ENCODE measurements at regions not wholly inside any gene's neighbourhood (a gene's known extent, or its start where the extent isn't known, plus 50 kb on each side); places are given as distances from the start of the nearest gene placed in this dataset.

DNA sequence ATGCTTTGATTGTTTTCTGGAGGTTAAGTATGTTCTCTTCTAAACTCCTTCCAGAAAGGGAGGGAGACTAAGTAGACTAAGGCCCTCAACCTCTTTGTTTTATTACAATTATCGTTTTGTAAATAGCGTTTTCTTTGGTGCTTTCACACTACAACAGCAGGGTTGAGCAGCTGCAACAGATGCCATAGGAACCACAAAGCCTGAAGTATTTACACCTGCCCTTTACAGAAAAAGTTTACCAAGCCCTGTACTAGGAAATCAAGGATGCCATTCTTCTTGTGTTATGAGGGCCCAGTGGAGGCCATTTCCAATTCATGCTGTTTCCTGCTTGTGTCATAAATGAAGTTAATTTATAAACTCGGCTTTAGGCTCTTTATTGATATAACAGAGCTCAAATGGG lies 914.8 kb downstream of the DCDC2C start:
- no peak for DNase-seq

- no peak for DNase-seq
Measured at GRCh38 chr2:4618630-4619228, 915.4 kb downstream of the DCDC2C start.

DNA sequence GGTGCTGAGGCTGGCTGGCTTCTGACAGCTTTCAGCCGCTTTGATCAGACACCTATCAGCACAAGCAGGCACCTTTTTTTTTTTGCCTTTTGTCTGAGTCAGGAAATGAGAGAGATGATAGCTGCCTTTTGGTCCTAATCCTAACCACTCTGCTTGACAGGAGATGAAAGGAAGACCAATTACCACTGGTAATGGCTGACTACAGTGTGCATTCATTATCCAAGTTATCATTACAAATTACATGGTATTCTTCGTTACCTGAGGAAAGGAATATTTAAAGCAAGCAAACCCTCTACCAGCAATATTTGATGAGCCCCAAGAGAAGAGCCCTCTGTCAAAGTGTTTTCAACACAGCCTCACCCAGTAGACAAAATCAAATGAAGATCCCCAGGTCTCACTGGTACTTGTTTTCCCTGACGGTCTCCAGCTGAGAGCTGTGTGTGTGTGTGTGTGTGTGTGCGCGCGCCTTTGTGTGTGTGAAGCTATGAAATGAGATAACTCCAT lies 925.7 kb downstream of the DCDC2C start:
- no peak for DNase-seq

- no peak for DNase-seq
Measured at GRCh38 chr2:4635289-4635688, 931.9 kb downstream of the DCDC2C start.

DNA sequence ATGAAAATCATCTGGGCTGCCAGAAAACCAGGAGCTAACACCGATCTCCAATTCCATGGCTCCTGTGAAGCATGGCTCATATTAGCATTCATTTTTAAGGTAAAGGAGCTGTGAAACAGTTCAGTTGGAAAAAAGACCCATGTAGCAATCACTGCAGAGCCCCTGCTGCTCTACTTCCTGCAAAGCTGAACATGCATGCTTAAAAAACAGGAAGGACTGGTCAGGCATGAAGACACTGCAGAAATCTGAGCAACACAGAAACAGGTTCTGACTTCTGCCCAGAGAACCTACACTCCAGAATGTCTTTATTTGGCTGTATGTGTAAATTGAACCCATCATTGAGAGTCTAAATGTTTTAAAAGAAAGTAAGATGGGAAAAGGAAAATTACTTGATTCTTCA lies 950.6 kb downstream of the DCDC2C start:
- no peak for DNase-seq

DNA sequence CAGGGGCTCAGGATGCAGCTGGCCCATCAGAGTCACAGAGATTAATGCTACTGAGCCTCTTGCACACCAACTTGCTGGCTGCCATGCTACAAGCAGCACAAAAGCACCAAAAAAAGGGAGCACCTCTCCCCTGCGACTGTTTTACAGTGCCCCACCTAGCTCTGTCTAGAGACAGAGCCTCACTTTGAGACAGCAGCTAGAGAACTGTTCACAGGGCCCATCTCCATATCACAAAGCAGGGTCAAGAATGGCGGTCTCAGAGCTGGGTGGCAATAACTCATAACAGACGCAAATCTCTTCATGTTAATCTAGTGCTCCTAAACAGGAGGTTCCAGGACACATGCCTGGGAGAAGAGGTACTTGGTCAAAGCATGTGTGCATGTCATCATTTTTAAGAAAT lies 953.0 kb downstream of the DCDC2C start:
- no peak for DNase-seq

DNA sequence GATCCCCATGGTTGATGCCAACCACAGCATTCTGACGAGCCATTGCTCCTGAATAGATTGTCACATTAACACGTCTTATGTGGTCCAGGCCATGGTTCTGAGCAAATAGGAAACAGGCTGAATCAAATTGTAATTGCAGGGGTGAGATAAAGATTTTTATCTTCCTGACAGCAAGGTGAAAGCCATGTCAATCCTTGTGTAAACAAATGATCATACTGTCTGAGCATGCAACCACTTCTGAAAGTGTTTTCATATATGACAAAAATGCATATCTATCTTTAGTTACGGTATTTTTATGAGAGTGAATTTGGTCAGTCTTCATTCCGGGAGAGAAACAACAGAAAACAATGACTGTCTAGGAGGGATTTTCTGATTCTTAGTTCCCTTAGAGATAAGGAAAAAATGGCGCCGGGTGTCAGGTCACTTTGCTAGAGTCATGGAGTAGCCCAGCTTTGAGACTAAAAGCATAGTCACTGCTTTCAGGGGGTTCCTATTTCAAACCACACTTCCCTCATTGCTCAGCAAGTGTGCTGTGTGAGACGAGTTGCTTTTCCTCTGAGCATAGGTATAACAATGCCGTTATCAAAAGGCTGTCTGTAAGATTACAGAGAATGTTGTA lies 958.9 kb downstream of the DCDC2C start:
- DNase-seq = no peak

DNA sequence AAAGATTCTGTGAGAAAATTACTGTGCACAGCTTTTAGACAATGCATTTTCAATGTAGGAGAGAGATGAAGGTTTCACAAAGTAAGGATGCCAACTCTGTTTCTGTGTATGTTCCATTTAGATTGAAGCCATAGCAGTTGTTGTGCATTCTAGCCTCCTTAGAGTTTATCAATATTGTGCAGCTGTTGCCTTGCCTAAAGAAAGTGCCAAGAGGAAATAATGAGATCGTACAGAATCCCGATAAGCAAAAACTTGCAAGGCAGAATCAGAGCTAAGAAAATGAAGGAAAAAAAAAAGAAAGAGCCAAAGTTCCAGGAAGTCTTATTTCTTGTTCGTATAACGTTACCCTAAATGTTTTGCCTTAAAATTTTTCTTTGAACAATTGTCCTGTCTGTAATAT lies 965.0 kb downstream of the DCDC2C start:
- DNase-seq = no peak

- no peak for DNase-seq
Measured at GRCh38 chr2:4670331-4670730, 967.0 kb downstream of the DCDC2C start.

DNA sequence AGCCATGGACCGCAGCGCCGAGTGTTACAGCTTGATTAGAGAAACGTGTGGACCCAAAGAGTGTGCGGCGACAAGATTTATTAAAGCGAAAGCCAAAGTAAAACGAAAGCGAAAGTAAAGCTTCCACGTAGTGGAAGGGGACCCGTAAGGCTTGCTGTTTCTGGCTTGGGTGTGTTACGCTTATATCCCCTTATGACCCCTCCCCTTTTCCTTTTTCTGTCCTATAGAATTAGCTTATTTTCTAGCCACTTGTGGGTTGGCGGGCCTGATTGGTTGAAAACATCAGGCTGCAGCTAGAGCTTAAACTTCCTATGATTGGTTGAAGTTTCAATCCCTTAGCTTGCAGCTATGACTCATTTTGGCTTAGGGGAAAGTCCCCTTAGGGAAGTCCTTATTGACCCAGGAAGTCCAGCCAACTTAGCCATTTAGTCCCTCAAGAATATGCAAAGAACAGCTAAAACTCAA lies 969.7 kb downstream of the DCDC2C start:
- no peak for DNase-seq

- no peak for DNase-seq
Measured at GRCh38 chr2:4674007-4674406, 970.6 kb downstream of the DCDC2C start.

DNA sequence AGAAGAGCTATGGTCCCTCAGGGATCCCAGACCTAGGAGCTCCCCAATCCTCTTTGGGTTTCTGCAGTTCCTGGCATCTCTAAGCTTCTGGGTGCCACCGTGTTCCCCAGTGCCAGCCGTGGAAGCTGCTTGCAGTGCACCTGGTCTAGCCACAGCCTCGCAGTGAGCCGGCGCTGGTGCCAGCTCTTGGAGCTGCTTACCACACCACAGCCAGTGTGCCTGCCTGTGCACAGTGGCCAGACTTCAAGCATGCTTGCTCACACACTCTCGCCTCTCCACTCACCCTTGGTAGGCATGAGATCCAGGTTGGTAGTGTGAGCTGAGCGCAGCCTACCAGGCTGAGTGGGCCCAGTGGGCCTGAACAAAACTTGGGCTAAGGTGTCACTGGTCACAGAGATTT lies 971.9 kb downstream of the DCDC2C start:
- DNase-seq = no peak

- DNase-seq = no peak
Measured at GRCh38 chr2:4678927-4679326, 975.6 kb downstream of the DCDC2C start.

- DNase-seq = no peak
Measured at GRCh38 chr2:4679391-4679790, 976.0 kb downstream of the DCDC2C start.

DNA sequence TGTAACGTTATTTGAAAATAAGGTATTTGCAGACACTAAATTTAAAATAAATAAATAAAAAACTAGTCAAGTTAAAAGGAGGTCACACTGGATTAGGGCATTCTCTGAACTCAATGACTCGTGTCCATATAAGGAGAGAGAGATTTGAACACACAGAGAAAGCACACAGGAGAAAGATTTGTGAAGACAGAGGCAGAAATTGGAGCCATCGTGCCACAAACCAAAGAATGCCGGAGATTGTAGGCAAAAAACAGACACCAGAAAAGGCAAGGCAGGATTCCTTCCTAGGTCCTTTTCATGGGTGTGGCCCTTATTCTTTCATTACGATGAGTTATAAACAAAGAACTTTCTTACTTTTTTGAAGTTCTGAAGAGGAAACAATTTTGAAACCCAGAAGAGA lies 981.5 kb downstream of the DCDC2C start:
- no peak for DNase-seq

- DNase-seq = no peak
Measured at GRCh38 chr2:4690913-4691312, 987.5 kb downstream of the DCDC2C start.

- DNase-seq = no peak
Measured at GRCh38 chr2:4693266-4693665, 989.9 kb downstream of the DCDC2C start.

- DNase-seq = no peak
Measured at GRCh38 chr2:4695281-4695861, 992.0 kb downstream of the DCDC2C start.

DNA sequence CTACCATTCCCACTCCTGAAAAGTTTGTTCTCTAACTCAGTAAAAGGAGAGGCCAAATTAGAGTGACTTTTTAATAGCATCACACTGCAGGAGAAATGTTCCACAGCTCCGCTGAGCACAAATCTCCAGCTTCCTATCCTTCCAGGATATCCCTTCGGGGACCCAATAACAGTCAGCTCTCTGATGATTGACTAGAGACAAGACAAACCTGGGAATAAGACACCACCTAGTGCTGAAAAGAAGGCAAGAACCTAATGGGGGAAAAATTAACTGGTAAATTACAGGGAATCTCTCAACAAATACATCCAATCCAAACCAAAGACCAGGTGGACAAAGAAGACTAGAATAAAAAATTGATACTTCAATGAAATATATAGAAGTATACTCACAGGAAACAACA lies 977.1 kb upstream of the SOX11 start:
- DNase-seq = no peak

GRCh38 chr2:4718777-4719176 lies 973.4 kb upstream of the SOX11 start:
- no peak for DNase-seq

DNA sequence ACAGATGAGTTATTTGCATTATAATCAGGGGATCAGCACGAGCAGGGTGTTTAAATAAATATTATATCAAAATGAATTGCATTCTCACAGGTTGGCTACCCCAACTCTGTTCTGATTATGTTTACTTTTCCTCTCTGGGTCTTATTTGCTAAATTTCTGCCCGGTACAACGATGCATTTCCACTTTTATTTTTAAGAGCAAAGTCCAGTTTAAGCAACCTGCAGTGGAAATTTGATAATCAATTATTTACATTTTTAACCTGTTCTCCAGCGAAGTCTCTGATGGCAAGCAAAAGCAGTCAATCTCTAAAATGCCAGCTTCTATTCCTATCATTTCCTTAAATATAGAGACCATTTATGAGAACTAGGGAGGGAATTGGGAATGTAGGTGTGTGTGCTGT lies 966.6 kb upstream of the SOX11 start:
- DNase-seq = no peak

GRCh38 chr2:4732560-4732959 lies 959.6 kb upstream of the SOX11 start:
- DNase-seq = no peak

DNA sequence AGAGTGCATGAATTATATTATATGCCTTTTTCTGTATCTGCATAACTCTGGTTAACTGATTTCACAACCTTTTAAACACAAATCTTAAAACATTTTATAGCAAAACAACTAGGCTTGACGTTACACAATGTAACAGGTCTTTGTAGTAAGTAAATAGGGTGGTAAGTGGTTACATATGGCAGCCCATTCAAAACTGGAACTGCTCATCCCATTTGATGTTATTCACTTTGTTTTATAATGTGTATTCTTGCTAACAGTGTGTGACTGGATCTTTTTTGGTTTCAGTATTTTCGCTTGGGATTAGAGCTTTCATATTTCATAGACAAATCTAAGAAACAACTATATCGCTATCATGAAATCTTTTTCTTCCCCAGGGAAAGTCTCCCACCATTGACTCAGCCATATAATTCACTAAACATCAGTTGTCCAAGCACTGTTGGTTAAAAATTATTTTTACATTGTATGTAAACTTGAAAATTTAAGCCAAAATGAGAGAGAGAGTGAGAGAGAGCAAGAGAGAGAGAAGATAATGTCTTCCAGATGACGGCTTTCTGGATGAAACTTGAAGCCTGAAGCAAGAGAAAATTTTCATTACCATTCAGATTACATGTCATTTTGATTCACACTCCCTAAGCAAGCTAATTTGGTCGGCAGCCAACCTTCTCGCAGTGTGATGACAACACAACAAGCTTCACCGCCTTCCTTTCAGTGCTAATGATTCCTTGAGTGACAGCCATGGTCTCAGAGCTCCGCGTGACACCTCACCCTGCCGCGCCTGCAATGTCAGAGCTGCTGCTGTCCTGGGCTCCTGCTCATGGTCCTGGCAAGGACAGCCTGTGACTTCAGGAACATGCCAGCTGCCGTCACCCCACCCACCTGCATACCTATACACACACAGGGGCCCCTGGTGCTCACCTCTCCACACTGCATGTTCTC lies 946.9 kb upstream of the SOX11 start:
- DNase-seq = no peak
